ENCODE measurements at regions not wholly inside any gene's neighbourhood (a gene's known extent, or its start where the extent isn't known, plus 50 kb on each side); places are given as distances from the start of the nearest gene placed in this dataset.

- peak in 3 of 56 donors; percentile 5 to 18 (median 6) for DNase-seq
These were observed 61.7 kb upstream of the RAB11FIP2 start for GRCh38 chr10:118108194-118109026.

- DNase-seq = no peak
These were observed 60.8 kb upstream of the RAB11FIP2 start for GRCh38 chr10:118107541-118107940.

- DNase-seq = no peak
These were observed 60.3 kb upstream of the RAB11FIP2 start for GRCh38 chr10:118107040-118107439.

DNA sequence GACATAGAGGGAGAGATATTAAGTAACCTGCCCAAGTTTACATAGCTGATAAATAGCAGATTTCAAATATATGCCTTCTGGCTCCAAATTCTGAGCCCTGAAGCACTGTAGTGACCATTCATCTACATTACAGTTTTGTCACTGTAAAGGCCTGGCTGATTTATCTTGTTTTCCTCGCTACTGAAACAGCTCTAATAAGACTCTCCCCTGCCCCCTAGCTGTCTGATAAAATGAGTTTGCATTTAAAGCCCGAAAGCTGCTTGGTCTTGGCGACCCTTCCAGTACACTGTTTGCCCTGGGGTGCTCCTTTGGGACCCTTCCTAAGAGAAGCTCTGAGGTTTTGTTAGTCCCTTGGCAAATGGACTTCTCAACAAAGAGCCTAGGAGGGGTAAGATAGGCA is 59.7 kb upstream of the RAB11FIP2 start:
- DNase-seq = no peak

DNA sequence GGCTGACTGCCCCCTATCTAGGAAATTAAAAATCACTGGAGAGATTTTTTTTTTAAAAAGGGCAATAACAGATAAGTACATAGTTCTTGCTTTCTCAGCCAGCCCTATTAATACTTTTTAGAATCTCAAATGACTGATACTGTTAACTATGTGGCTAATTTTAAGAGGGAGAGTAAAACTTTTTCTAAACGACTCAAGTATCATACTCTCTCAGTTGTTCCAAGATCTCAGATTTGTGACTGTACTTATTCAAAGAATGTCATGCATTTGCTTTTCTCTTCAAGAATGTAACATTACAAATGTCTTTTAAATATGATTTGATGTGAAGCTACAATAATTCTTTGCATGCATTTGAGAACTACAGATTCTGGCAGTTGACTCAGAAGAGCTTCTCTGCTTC is 55.4 kb upstream of the RAB11FIP2 start:
- no peak for DNase-seq

GRCh38 chr10:118101501-118101900 is 54.8 kb upstream of the RAB11FIP2 start:
- DNase-seq = no peak
